Activated T-cell treated with anti-CD3 and anti-CD28 coated beads, Interleukin-2, amount 50 U/mL, for 48 hours (primary cell): ENCODE measurements at regions not wholly inside any gene's neighbourhood (a gene's known extent, or its start where the extent isn't known, plus 50 kb on each side); places are given as distances from the start of the nearest gene placed in this dataset.

Experiments
- DNase-seq, 2 experiments: peaks; one replicate each; pipeline ENCODE4 v3.0.0-alpha.2; 2020

DNA sequence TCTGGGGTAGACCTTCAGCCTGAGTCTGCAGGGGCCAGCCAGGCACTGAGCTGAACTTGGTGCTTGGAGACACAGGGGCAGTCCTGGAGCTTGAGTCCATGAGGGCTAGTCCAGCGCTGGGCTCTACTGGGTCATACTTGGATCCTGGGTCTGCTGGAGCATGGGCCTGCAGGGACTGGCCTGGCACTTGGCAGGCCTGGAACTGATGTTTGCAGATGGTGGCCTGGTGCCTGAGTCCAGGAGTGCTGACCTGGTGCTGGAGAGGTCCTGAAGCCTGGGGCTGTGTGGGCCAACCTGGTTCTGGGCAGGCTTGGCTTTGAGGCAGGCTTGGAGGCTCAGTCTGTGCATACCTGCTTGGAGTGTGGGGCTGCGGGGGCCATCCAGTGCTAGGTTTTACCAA, 143.4 kb upstream of the DSCAM start:
- DNase-seq, result no peak

DNA sequence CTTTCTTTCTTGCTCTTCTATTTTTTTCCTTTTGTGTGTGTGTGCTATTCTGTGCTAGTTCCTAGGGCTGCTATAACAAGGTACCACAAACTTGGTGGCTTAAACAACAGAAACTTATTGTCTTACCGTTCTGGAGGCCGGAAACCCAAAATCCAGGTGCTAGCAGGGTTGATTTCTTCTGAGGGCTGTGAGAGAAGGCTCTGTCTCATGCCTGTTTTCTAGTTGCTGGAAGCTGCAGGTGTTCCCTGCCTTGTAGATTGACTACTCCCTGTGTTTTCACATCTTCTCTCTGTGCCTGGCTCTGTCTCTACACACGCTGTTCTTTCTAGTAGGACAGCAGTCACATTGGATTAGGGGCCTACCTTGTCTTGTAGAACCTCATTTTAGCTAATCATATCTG, 150.9 kb upstream of the DSCAM start:
- no peak for DNase-seq

DNA sequence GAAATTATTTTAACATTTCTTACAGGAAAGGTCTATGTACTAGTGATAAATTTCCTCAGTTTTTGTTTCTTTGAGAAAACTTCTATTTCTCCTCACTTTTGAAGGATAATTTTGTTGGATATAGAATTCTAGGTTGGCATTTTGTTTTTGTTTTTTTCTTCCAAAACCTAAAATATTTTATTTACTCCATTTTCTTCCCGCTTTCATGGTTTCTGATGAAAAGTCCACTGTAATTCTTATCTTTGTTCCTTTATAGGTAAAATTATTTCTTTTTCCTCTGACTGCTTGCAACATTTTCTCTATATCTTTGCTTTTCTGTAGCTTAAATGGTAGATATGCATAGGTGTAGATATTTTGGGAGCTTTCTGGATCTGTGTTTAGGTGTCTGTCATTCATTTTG, 153.9 kb upstream of the DSCAM start:
- no peak for DNase-seq

DNA sequence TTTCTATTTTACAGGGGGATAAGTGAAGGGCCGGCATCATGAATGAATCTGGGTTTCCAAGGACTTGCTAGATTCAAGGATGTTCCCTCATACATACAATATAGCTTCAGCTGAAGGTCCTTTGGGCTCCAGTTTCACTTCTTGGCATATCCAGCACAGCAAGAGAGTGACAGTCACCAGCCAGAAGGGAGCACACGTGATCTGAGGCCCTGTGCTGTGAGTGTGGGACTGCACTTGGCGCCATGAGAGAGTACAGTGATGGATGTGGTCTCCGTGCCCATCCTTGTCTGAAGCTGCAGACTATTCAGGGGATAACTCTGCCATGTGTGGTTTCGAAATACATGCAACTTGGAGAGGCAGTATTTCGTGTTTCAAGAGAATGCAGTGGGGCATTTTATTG, 159.7 kb upstream of the DSCAM start:
- DNase-seq, result no peak

DNA sequence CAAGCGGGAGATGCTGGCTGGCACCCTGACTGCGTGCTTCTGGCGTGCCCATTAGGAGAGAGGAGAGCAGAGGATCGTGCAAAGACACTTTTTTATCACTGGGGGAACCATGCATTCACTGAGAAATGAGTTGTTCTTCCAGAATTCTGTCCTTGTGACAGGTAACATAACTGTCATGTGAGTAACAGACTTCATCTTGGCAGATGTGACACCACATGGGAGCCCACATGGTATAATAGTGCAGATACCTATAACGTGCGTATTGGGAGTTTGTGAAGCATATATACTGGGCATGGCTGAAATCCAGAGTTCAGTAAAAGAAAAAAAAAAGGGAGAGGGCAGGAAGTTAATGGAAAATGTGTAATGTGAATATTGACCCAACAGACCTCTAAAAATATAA, 159.6 kb upstream of the BACE2 start:
- no peak for DNase-seq

DNA sequence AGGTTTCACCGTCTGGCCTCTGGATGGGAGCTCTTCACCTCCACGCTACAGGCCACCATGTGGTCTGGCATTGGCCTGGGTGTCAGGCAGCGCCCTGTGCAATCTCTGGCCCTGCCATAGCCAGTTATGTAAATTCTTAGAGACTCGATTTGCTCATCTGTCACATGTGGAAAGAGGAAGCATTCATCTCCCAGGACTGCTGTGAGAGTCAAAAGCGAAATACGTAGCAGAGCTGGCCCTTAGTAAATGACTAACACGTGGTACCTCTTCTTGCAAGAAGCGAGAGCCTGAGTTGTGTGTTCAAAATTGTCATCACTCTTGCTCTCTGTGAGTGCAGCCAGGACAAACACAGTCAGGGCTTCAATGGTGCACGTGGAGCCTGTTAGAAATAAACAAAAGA, 159.0 kb upstream of the BACE2 start:
- DNase-seq, result no peak

DNA sequence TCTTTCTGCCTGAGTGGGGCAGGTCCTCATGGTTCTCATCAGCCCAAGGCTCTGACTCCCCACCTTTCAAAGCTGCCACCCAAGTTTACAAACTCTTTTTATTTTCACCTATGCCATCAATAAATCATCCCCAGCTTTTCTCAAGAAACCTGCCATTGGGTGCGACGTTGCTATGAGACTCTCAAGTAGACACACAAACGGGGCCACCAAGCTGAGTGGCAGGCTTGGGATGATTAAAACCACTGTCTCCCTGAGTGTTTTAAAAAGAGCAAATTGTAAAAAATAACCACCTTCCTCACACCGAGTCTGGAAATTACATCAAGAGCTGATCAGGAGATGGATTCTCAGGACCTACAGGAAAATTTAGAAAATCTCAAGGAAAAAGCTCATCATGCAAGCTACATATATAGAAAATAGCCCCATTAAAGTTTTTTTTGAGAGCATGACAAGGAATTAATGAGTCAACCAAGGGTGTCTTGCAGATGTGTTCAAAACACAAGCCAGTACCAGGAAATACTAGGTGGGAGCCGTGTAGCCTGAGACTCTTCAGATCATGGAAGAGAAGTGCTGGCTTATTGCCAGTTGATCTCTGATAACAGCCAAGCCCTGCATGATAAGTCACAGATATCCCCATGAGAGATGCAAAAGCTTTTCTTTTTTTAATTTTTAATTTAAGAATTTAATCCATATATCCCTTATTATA, 158.4 kb upstream of the BACE2 start:
- no peak for DNase-seq

DNA sequence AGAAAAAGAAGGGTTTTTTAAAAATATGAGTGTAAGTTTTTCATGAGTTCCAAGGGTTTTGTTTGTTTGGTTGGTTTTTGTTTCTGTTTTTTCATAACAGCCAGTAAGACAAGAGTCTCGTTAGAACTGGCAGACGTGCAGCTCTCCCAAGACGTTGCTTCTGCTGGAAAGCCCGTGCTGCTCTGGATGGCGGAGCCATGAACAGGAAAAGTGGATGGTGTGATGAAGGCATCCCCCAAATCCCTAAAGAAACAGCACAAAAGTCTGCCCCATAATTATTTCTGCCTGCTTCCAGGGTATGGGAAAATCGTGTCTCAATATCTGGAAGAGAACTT, 157.9 kb upstream of the BACE2 start:
- no peak for DNase-seq

DNA sequence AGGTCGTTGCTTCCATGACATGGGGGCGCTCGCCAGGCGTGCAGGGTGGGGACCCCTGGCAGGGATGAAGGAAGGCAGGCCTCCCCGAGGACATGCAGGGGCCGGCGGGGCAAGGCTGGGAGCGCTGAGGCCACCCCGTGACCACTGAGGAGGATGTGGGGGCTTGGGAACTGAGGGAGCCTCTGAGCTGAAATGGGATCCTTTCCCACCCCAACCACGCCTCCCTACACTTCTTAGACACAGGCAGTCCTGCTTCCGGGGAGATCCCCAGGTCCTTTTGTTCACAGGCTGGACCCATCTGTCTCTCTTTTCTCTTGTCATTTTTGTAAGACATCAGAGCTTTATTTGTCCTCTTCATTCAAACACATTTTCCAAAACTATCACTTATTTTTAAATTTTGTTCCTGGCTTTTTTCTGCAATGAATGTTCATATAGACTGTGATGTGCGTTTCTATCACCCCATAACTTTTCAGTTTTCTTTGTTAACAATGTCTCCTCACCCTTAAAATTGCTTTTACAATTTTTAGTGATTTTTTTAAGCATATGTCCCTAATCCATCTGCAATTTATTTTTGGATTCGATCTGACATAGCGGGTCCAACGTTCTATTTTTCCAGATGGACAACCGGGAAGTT, 156.7 kb upstream of the BACE2 start:
- no peak for DNase-seq

DNA sequence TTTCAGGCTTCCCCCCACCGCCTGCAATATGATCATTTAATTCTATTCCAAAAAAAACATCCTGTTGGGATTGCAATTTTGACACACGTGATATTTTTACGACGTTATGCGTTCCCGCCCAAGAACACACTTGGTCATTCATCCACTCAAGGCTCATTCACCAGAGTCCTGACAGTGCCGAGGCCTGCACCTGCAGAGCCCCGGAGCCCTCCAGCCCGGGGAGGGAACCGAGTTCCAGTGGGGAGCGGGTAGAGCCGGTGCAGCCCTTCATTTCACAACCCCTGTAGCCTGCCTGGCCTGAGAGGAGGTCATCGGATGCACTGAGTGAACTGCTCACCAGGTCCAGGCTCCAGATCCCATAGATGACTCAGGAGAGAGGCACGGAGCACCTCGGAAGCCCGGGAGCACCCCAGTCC, 156.0 kb upstream of the BACE2 start:
- DNase-seq, result no peak

DNA sequence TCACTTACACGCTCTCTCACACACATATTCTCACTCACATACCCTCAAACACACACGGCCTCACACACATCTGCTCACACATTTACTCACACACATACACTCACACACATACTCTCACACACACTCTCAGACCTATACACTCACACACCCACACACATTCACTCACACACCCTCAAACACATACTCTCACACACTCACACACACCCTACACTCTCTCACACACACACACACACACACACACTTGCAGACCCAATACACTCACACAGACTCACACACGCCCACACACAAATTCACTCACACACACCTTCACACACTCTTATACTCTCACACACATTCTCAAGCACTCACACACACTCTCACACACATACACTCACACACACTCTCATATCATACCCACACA, 155.5 kb upstream of the BACE2 start:
- no peak for DNase-seq

DNA sequence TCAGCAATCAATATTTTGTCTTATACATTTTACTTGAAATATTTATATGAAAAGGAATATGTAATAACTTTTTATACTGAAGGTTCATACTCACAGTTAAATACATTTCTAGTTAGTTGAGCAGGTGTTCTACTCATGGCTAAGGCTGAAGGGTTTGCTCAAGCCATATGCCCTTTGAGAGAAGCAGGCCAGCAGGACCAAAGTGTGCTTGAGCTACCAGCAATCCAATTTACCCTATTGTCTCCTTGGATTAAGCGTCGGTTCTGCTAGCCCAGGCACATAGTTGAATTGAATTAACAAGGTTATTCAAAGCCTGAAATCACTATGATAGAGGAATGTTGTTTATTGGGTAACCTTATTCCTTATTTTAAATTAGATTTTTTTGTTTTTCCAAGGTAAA, 151.5 kb upstream of the BACE2 start:
- no peak for DNase-seq

DNA sequence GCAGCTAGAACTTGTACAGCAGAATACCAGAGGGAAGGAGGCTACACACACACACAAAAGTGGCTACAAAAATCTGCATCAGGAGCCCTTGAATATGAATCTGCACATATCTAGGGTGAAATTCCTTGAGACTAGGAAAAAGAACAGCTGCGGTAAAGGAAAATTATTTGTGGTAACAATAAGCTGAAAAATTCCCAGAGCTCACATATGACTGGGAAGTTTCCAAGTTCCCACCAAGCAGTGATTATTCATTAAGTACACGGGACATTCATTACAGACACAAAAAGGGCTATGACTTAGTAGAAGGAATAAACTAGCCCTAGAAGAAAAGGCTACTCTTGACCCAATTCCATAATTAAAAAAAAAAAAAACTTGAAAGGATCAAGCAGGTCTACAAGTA, 149.5 kb upstream of the BACE2 start:
- no peak for DNase-seq

DNA sequence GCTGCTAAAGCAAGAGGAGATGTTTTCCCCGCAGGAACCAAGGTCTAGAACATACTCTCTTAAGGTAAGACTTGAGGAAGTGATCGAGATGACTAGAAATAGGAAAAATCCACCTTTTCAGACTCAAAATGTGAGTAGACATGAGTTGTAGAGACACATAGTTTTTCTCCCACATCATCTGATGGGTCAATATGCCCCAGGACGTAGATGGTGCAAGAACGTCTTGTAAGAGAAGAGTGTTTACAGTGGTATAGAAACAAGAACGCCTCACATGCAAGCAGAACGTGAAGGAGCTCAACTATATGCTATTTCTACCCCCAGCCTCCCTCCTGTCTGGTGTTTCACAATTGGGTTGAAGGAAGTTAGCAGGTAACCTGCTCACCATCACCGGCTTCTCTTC, 144.0 kb upstream of the BACE2 start:
- DNase-seq, result no peak

DNA sequence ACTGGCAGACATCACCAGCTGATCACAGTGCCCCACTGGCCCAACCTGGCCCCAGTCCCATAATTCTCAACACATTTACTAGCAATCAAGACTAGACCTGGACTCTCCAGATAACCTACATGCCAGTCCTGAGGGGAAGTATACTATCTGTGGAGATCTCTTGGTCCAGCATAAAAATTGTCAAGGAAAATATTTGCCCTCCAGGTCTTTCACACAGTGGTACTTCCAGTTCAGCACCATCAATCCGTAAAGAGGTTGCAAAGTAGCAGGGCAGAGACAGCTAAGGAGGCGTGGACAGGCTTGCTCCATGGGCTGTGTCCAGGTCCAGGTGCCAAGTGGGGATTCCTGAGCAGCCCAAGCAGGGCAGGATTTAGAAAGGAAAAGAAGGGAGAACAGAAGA, 143.6 kb upstream of the BACE2 start:
- no peak for DNase-seq

DNA sequence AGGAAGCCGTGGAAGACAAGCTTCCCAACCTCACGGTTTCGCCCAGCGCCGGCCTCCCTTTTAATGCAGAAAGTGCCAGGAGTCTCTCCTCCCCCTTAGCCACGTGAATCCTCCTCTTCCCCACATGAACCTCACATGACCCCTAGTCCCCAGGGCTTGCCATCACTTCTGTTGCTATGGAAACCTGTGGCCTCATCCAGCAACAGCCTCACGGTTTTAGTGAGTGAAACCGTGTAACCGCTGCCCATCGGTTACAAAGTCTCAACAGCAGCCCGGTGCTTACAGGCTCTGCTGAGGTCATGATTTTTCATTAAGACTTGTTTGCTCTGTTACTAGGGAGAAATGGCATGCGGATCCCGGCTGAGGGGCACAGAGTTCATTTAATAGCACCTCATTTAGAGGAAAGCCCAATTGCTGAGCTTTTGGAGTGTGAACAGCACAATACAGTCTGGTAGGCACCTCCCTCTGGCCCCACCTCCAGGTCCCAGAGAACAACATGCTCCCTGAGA, 143.2 kb upstream of the BACE2 start:
- DNase-seq, result no peak

DNA sequence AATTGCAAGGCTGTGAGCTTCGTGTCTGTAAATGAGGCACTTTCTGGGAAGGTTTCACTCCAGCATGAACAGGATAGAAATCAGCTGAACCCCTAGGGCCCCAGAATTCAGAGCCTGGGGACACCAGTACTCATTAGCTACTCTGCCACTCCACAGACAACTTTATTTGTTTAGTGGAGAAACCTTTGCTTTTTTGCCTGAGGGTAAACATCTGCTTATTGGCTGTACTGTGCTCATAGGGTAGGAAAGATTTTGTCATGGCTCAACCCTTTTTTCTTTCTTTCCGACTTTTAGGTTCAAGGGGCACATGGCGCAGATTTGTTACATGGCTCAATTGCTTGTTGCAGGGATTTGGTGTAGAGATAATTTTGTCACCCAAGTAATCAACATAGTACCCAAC, 138.4 kb upstream of the BACE2 start:
- no peak for DNase-seq

DNA sequence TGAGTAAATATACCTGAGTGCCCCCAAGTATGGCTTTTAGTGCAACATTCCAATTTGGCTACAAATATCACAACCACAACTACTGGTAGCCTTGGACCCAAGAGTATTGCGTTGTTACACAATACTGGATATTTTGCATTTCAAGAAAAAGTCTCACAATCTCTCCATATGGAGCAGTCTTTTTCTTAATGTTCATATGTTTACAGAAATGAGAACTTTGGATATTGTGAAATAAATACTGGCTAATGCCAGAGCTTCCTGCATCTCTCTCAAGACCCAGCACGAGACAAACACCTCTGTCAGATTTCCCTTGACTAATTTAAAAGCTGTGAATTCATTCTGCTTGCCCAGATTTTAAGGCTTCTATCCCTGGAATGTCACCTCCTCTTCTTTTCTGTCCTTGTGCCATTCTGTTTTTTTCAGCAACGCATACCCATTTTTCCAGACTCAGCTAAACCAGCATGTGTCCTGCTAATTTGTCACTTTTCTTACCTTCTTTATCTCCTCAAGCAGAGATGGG, 136.2 kb upstream of the BACE2 start:
- DNase-seq, result no peak

DNA sequence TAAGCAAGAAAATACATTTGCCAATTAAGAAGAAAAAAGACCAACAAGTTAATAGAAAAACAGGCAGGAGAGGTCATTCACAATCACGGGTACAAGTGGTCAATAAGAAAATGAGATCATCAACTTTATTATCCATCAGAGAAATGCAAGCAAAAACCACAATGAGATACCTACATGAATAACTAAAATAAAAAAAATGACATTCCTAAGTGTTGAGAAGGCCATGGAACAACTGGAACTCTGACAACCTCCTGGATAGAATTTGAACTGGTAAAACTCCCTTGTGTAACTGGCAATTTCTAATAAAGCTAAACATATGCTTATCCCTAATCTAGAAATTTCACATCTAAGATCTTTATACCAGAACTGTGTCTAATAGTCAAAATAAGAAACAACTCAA, 135.4 kb upstream of the BACE2 start:
- no peak for DNase-seq

DNA sequence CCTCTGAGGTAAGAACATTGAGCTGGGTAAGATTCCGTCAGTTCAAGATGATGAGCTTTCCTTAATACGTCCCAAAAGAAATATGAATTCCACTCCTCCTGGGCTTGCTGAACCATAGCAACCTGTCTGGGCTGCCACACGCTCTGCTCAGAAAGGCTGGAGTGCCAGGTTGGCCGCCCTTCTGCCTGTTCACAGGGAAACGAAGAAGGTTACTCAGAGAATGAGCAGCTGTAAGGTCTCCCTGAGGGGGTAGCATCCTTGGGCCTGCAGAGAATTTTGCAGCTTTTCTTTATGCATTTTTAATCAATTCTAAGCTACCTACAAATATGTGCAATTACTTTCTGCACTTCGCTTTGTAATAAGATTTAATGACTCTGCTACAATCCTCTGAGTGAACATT, 130.7 kb upstream of the BACE2 start:
- no peak for DNase-seq

DNA sequence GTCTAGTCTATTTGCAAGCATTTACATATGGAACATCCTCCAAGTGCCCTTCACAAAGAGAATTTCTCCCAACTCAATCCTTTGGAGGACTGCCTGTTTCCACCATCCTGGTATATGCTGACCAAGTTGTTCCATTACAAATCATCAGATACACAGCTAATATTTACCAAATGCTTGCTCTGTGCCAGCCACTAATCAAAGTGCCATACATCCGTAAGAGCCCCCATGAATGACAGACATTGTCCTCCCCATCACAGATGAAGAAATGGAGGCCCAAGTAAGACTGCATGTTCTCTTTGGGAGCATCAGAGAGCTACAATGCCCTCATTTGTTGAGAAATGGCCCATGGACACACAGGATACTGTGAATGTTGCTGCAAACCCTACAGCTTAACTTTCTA, 130.0 kb upstream of the BACE2 start:
- DNase-seq, result no peak

DNA sequence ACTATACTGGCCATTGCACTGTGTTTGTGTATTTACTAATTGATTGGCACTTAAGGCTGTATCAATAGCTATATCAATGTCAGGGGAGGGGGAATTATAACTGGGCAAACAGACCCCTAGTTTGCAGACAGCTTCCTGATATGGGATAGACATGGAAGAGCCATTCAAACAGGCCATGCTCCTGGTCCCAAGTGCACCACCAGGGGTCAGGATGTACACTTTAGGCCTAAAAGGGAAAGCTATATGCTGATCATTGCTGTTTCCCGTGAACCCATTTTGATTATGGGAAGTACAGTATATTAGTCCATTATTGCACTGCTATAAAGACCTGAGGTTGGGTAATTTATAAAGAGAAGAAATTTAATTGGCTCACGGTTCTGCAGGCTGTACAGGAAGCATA, 124.9 kb upstream of the BACE2 start:
- DNase-seq, result no peak

DNA sequence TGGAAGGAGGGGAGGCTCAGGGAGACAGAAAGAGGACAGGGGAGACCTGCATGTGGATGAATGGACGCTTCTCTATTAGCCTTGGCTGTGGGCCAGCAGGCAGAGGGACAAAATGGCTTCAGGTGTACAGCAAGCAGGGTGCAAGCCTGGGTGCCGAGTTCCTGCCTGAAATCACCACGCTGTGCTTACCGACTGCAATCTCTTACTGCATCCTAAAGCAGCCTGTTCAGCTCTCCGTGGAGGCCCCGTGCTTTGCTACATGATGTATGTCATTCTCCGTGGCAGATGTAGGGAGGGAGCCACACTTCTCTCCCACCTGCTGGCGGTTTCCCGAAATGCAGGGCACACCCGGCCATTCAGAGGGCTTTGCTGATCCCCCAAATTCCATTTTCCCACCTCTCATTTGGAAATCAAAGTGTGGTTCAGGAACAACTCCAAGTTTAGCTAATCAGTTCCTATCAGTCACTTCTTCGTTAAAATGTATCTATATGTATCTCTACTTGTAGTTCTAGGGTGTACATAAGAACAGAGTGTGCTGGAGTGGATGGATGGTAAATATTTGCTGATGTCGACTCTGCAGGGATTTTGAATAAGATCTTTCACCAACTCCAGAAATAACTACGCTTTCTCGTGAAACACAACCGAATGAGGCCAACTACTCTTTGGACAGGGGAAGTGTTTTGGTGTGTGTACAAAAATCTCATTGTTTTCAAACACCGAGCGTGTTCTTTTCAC, 122.3 kb upstream of the BACE2 start:
- peak in 1 of 2 experiments; percentile 21 for DNase-seq

DNA sequence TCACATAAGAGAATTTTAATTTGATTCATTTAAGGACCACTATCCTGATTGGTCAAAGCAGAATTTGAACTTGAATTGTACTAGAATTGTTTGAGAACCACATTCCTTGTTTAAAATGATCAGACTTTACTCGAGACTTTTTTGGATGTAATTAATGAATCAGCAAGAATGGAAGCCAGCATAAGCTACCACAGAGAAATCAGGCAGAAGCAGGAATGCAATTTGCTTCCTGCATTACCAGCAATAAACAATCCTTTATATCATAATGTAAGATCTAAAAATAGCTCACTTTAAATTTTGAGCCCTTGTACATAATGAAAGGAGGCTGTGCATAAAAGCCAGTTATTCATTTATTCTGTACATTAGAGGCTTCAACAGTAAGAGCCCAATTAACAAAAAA, 119.8 kb upstream of the BACE2 start:
- DNase-seq, result no peak
